K562 (cell line): ENCODE measurements at regions not wholly inside any gene's neighbourhood (a gene's known extent, or its start where the extent isn't known, plus 50 kb on each side); places are given as distances from the start of the nearest gene placed in this dataset.
A peak's percentile ranks its signal among the peaks of the same experiment; 100 is the strongest.

Experiments
- CCNT2 ChIP-seq: IDR thresholded peaks from 2 replicates; pipeline ENCODE4 v1.6.1; 2011; ENCODE audit warnings: borderline replicate concordance, low read depth, mild to moderate bottlenecking, moderate library complexity, mixed read lengths, low read length; ENCODE audit not compliant: insufficient read length; ENCODE audit errors: extremely low read depth
- CHD2 ChIP-seq: IDR thresholded peaks from 2 replicates; pipeline ENCODE4 v1.6.1; 2011; ENCODE audit warnings: low read depth, low read length
- ETS2 ChIP-seq: IDR thresholded peaks from 2 replicates; pipeline ENCODE4 v1.6.1; 2016; ENCODE audit warnings: borderline replicate concordance, missing genetic modification characterization, mild to moderate bottlenecking, moderate library complexity, missing compliant biosample characterization; ENCODE audit not compliant: poor library complexity, severe bottlenecking
- LARP7 ChIP-seq: fragments of 450-650 bp; IDR thresholded peaks from 2 replicates; pipeline ENCODE4 v1.6.1; 2016
- MYBL2 ChIP-seq, 2 experiments: fragments of 450-650 bp in 1 of 2; sonication (generic) in 1 of 2; formaldehyde crosslinking in 1 of 2; IDR thresholded peaks; 2 replicates each; pipeline versions ENCODE4 v1.6.1 to v1.8.1; 2017 to 2022; ENCODE audit warnings: borderline replicate concordance in 1 of 2, inconsistent platforms in 1 of 2, low read depth in 1 of 2, mild to moderate bottlenecking in 1 of 2, missing genetic modification reagents in 1 of 2, moderate library complexity in 1 of 2
- NR4A1 ChIP-seq, 2 experiments: fragments of 250-450 bp in 1 of 2; fragments of 450-650 bp in 1 of 2; sonication (Bioruptor Pico) in 1 of 2; IDR thresholded peaks; 2 replicates each; pipeline versions ENCODE4 v1.4.0 to v1.6.1; 2016 to 2020; ENCODE audit warnings: mild to moderate bottlenecking in 2 of 2, missing compliant biosample characterization in 1 of 2, missing genetic modification characterization in 1 of 2, moderate library complexity in 1 of 2
- PPARD ChIP-seq: fragments of 250-450 bp; sonication (Bioruptor Pico); IDR thresholded peaks from 2 replicates; pipeline ENCODE4 v1.8.0; 2022; ENCODE audit warnings: inconsistent platforms, mild to moderate bottlenecking, moderate library complexity
- TAF15 ChIP-seq: fragments of 200-400 bp; formaldehyde crosslinking; IDR thresholded peaks from 2 replicates; pipeline ENCODE4 v1.6.1; 2017; ENCODE audit warnings: mild to moderate bottlenecking, low read depth, low read length, moderate library complexity
- TEAD1 ChIP-seq, 2 experiments: fragments of 450-650 bp in 1 of 2; sonication (generic) in 1 of 2; formaldehyde crosslinking; IDR thresholded peaks; 2 replicates each; pipeline versions ENCODE4 v1.4.0 to v1.8.0; 2020 to 2022; ENCODE audit warnings: mild to moderate bottlenecking in 2 of 2, missing genetic modification reagents in 1 of 2
- U2AF2 ChIP-seq: fragments of 200-400 bp; formaldehyde crosslinking; optimal IDR thresholded peaks from 2 replicates; pipeline ENCODE3; 2017; ENCODE audit warnings: low read depth, mild to moderate bottlenecking, low read length
- ZNF197 ChIP-seq: fragments of 200-800 bp; sonication (Bioruptor generic); IDR thresholded peaks from 2 replicates; pipeline ENCODE4 v1.6.1; 2016; ENCODE audit warnings: low read depth, missing genetic modification characterization, missing compliant biosample characterization
- TF ChIP-seq, protein P1 (sequence below): fragments of 450-650 bp; IDR thresholded peaks from 2 replicates; pipeline ENCODE4 v1.6.1; 2017; ENCODE audit warnings: mild to moderate bottlenecking, moderate library complexity
- TF ChIP-seq, protein P2 (sequence below): fragments of 200-800 bp; sonication (Bioruptor generic); IDR thresholded peaks from 2 replicates; pipeline ENCODE4 v1.6.1; 2017; ENCODE audit warnings: missing genetic modification characterization, missing compliant biosample characterization
- TF ChIP-seq, protein P3 (sequence below): fragments of 450-650 bp; IDR thresholded peaks from 2 replicates; pipeline ENCODE4 v1.6.1; 2017; ENCODE audit warnings: antibody characterized with exemption, mild to moderate bottlenecking

DNA sequence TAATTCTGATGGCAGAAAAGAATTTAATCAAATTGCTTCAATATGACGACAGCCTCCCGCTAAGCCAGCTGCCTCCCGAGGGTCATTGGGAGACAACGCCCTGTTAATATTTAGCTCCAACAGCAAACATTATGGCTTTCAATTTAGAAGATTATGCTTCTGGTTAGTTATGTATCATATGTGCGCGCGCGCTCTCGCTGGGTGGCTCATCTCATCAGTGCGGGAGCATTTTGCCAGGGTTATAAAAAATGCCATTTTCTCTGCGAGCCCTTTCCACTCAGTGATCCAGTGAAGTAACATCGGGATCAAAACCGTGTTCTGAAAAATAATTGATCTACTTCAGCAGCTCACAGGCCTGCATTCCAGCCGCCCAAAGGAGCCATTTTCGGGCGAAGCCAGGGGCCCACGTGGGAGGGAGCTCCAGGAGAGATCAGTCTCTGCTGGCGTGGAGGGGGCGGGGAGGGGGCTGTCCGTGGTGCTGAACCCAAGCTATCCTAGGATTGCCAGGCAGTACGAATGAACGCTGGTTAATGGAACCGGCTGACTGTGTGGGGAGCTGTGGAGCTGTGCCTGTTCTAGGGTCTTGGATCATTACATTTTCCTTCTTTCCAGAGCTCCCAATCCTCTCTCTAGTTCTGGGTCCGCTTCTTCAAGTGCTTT lies 219.1 kb upstream of the ZC3H12A start (continued):
- TF ChIP-seq ZNF197 (peak; percentile 39; the same call in 1 of the 2 replicates), MYBL2 (IDR thresholded peaks at IDR 0.05; ENCODE audit: low read depth) (no peak), MYBL2 (CRISPR knock-in tag; IDR thresholded peaks at IDR 0.05; ENCODE audit: borderline replicate concordance) (no peak), CCNT2 (no peak), NR4A1 (CRISPR knock-in tag; IDR thresholded peaks at IDR 0.05) (no peak), NR4A1 (tag; IDR thresholded peaks at IDR 0.05) (no peak), LARP7 (no peak), U2AF2 (no peak), TAF15 (no peak), ETS2 (tag) (no peak), CHD2 (0 out of 2 replicates have a peak, but pooled peaks have one; percentile 24), PPARD (no peak), TEAD1 (CRISPR knock-in tag; IDR thresholded peaks at IDR 0.05) (no peak)
- TF ChIP-seq, protein P1, sequence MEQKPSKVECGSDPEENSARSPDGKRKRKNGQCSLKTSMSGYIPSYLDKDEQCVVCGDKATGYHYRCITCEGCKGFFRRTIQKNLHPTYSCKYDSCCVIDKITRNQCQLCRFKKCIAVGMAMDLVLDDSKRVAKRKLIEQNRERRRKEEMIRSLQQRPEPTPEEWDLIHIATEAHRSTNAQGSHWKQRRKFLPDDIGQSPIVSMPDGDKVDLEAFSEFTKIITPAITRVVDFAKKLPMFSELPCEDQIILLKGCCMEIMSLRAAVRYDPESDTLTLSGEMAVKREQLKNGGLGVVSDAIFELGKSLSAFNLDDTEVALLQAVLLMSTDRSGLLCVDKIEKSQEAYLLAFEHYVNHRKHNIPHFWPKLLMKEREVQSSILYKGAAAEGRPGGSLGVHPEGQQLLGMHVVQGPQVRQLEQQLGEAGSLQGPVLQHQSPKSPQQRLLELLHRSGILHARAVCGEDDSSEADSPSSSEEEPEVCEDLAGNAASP: no peak
- TF ChIP-seq, protein P2, sequence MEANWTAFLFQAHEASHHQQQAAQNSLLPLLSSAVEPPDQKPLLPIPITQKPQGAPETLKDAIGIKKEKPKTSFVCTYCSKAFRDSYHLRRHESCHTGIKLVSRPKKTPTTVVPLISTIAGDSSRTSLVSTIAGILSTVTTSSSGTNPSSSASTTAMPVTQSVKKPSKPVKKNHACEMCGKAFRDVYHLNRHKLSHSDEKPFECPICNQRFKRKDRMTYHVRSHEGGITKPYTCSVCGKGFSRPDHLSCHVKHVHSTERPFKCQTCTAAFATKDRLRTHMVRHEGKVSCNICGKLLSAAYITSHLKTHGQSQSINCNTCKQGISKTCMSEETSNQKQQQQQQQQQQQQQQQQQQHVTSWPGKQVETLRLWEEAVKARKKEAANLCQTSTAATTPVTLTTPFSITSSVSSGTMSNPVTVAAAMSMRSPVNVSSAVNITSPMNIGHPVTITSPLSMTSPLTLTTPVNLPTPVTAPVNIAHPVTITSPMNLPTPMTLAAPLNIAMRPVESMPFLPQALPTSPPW (CRISPR knock-in tag): peak; percentile 49; the same call in 1 of the 2 replicates
- TF ChIP-seq, protein P3, sequence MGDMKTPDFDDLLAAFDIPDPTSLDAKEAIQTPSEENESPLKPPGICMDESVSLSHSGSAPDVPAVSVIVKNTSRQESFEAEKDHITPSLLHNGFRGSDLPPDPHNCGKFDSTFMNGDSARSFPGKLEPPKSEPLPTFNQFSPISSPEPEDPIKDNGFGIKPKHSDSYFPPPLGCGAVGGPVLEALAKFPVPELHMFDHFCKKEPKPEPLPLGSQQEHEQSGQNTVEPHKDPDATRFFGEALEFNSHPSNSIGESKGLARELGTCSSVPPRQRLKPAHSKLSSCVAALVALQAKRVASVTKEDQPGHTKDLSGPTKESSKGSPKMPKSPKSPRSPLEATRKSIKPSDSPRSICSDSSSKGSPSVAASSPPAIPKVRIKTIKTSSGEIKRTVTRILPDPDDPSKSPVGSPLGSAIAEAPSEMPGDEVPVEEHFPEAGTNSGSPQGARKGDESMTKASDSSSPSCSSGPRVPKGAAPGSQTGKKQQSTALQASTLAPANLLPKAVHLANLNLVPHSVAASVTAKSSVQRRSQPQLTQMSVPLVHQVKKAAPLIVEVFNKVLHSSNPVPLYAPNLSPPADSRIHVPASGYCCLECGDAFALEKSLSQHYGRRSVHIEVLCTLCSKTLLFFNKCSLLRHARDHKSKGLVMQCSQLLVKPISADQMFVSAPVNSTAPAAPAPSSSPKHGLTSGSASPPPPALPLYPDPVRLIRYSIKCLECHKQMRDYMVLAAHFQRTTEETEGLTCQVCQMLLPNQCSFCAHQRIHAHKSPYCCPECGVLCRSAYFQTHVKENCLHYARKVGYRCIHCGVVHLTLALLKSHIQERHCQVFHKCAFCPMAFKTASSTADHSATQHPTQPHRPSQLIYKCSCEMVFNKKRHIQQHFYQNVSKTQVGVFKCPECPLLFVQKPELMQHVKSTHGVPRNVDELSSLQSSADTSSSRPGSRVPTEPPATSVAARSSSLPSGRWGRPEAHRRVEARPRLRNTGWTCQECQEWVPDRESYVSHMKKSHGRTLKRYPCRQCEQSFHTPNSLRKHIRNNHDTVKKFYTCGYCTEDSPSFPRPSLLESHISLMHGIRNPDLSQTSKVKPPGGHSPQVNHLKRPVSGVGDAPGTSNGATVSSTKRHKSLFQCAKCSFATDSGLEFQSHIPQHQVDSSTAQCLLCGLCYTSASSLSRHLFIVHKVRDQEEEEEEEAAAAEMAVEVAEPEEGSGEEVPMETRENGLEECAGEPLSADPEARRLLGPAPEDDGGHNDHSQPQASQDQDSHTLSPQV: no peak
